ENCODE measurements at regions not wholly inside any gene's neighbourhood (a gene's known extent, or its start where the extent isn't known, plus 50 kb on each side); places are given as distances from the start of the nearest gene placed in this dataset.
"Not testable (repeated sequence)": the region's sequence is repeated elsewhere in the genome, so short reads cannot be mapped to it uniquely, and the experiment has no call there.

- DNase-seq = not testable (repeated sequence)
Measured at GRCh38 chr6:86872810-86873209, 64.5 kb upstream of the HTR1E start.

- no peak for DNase-seq
Measured at GRCh38 chr6:86871681-86872080, 65.6 kb upstream of the HTR1E start.

GRCh38 chr6:86869500-86869899 lies 67.8 kb upstream of the HTR1E start:
- DNase-seq = no peak

GRCh38 chr6:86859513-86859912 lies 77.8 kb upstream of the HTR1E start:
- no peak for DNase-seq

- no peak for DNase-seq
Measured at GRCh38 chr6:86858970-86859369, 78.4 kb upstream of the HTR1E start.

GRCh38 chr6:86857783-86858182 lies 79.5 kb upstream of the HTR1E start:
- DNase-seq = no peak

GRCh38 chr6:86856937-86857563 lies 80.3 kb upstream of the HTR1E start:
- DNase-seq = peak in 1 of 2 donors; percentile 6

GRCh38 chr6:86856379-86856778 lies 80.9 kb upstream of the HTR1E start:
- DNase-seq = no peak

GRCh38 chr6:86848986-86849385 lies 88.3 kb upstream of the HTR1E start:
- no peak for DNase-seq

GRCh38 chr6:86832686-86833085 lies 104.6 kb upstream of the HTR1E start:
- no peak for DNase-seq

- DNase-seq = no peak
Measured at GRCh38 chr6:86825436-86825835, 111.9 kb upstream of the HTR1E start.

GRCh38 chr6:86822747-86823146 lies 114.6 kb upstream of the HTR1E start:
- DNase-seq = no peak

- DNase-seq = no peak
Measured at GRCh38 chr6:86820750-86821149, 116.6 kb upstream of the HTR1E start.

- DNase-seq = no peak
Measured at GRCh38 chr6:86793649-86794048, 143.7 kb upstream of the HTR1E start.

GRCh38 chr6:86791476-86791875 lies 145.9 kb upstream of the HTR1E start:
- DNase-seq = no peak

GRCh38 chr6:86789779-86790411 lies 147.4 kb upstream of the HTR1E start:
- no peak for DNase-seq

- no peak for DNase-seq
Measured at GRCh38 chr6:86782328-86782727, 155.0 kb upstream of the HTR1E start.

GRCh38 chr6:86780923-86781322 lies 156.4 kb upstream of the HTR1E start:
- DNase-seq = no peak

- DNase-seq = no peak
Measured at GRCh38 chr6:86775893-86776292, 161.4 kb upstream of the HTR1E start.

- DNase-seq = no peak
Measured at GRCh38 chr6:86765211-86765610, 172.1 kb upstream of the HTR1E start.

GRCh38 chr6:86759953-86760352 lies 177.4 kb upstream of the HTR1E start:
- not testable (repeated sequence) for DNase-seq

GRCh38 chr6:86756640-86757229 lies 180.6 kb upstream of the HTR1E start:
- no peak for DNase-seq

- DNase-seq = no peak
Measured at GRCh38 chr6:86744048-86744447, 193.3 kb upstream of the HTR1E start.

GRCh38 chr6:86738078-86738477 lies 199.2 kb upstream of the HTR1E start:
- no peak for DNase-seq

- not testable (repeated sequence) for DNase-seq
Measured at GRCh38 chr6:86731631-86732030, 205.7 kb upstream of the HTR1E start.

Data from CD4-positive, alpha-beta T cell treated with Interleukin-4 for 1 hour (primary cell).